ENCODE measurements at regions not wholly inside any gene's neighbourhood (a gene's known extent, or its start where the extent isn't known, plus 50 kb on each side); places are given as distances from the start of the nearest gene placed in this dataset.

- ChIA-PET CTCF (no interaction called here), POLR2A (interaction anchor here (0.7 kb wide), 1 partner anchor 210 kb away, joined by 3 read pairs; no protein-coding TSS in a partner anchor)
- Mint-ChIP-seq H3K4me1 (ENCODE audit: insufficient read depth, unreplicated experiment) (peaks cover 6% of the 10 kb centered on the region), H3K27ac (ENCODE audit: low read depth, unreplicated experiment) (no peak overlapping the region), H3K36me3 (ENCODE audit: insufficient read depth, unreplicated experiment) (no peaks in the 10 kb centered on the region), H3K4me3 (ENCODE audit: unreplicated experiment) (no peak overlapping the region), H3K27me3 (ENCODE audit: insufficient read depth, unreplicated experiment) (peaks cover 43% of the 10 kb centered on the region), H3K9me3 (ENCODE audit: unreplicated experiment) (no peaks in the 10 kb centered on the region)
- intact Hi-C loops (cut with micrococcal nuclease), result no loop called here
- no TSS peak for BruUV-seq (replicated peaks)
- no peak for DNase-seq (ENCODE audit: unreplicated experiment)
- TF ChIP-seq, protein P1, sequence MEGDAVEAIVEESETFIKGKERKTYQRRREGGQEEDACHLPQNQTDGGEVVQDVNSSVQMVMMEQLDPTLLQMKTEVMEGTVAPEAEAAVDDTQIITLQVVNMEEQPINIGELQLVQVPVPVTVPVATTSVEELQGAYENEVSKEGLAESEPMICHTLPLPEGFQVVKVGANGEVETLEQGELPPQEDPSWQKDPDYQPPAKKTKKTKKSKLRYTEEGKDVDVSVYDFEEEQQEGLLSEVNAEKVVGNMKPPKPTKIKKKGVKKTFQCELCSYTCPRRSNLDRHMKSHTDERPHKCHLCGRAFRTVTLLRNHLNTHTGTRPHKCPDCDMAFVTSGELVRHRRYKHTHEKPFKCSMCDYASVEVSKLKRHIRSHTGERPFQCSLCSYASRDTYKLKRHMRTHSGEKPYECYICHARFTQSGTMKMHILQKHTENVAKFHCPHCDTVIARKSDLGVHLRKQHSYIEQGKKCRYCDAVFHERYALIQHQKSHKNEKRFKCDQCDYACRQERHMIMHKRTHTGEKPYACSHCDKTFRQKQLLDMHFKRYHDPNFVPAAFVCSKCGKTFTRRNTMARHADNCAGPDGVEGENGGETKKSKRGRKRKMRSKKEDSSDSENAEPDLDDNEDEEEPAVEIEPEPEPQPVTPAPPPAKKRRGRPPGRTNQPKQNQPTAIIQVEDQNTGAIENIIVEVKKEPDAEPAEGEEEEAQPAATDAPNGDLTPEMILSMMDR (IDR thresholded peaks at IDR 0.05; ENCODE audit: unreplicated experiment), result no peak
Measured at GRCh38 chr10:78514459-78514858, 480.8 kb downstream of the RPS24 start.

DNA sequence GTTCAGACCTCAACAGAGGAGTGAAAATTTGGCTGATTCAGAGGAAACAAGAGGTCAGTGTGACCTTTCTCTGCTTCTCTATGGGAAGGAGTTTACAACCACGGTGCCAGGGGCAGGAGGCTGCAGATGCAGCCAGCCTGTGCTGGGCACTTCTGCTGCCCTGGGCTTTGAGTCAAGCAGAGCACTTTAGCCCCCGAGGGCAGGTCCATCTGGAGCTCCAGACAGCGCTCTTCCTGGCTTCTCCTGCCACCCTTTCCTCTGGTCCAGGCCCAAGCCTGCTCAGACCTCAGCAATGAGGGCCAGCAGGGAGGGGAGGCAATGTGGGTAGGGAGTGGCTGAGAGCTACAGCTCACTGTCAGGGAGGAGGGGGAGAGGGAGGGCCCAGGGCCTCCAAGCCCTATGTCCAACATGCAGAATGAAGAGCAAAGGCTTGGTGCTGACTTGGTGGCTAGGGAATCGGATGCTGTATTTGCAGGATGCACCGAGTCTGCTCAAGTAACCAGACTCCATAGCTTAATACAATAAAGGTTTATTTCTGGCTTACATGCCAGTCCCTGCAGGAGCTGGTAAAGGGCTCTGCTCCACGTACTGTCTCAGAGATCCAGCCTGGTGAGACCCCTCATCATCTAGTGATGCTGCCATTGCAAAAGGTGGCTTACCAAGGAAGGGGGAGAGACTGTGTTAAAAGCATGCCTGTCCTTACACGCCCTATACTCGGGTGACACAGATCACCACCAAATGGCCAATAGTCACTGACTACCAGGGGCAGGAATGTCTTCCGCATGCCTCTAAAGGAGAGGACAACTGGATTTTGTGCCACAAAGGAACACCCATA, 481.6 kb downstream of the RPS24 start:
- no TSS peak for BruUV-seq (replicated peaks)
- POLR2A ChIA-PET, result interaction anchor here (0.7 kb wide), 1 partner anchor 211 kb away, joined by 3 read pairs; no protein-coding TSS in a partner anchor
- Mint-ChIP-seq H3K9me3 (ENCODE audit: unreplicated experiment) (no peaks in the 10 kb centered on the region), H3K27ac (ENCODE audit: low read depth, unreplicated experiment) (no peak overlapping the region), H3K36me3 (ENCODE audit: insufficient read depth, unreplicated experiment) (no peaks in the 10 kb centered on the region), H3K4me1 (ENCODE audit: insufficient read depth, unreplicated experiment) (peaks cover 6% of the 10 kb centered on the region), H3K27me3 (ENCODE audit: insufficient read depth, unreplicated experiment) (peaks cover 39% of the 10 kb centered on the region), H3K4me3 (ENCODE audit: unreplicated experiment) (no peak overlapping the region)
- TF ChIP-seq, protein P1 (IDR thresholded peaks at IDR 0.05; ENCODE audit: unreplicated experiment), result no peak
- intact Hi-C loops (cut with micrococcal nuclease), result no loop called here
- no peak for DNase-seq (ENCODE audit: unreplicated experiment)
- CTCF ChIA-PET, result no interaction called here

GRCh38 chr10:78515873-78516153, 482.1 kb downstream of the RPS24 start:
- H3K36me3 Mint-ChIP-seq (ENCODE audit: insufficient read depth, unreplicated experiment), result no peaks in the 10 kb centered on the region
- ChIA-PET CTCF (interaction anchor here (0.8 kb wide), 1 partner anchor 20 kb away, joined by 6 read pairs; no protein-coding TSS in a partner anchor), POLR2A (no interaction called here)
- no peak overlapping the region for H3K27ac Mint-ChIP-seq (ENCODE audit: low read depth, unreplicated experiment)
- no peaks in the 10 kb centered on the region for H3K9me3 Mint-ChIP-seq (ENCODE audit: unreplicated experiment)
- TF ChIP-seq, protein P1 (IDR thresholded peaks at IDR 0.05; ENCODE audit: unreplicated experiment), result no peak
- no peak overlapping the region for H3K4me3 Mint-ChIP-seq (ENCODE audit: unreplicated experiment)
- peaks cover 33% of the 10 kb centered on the region for H3K27me3 Mint-ChIP-seq (ENCODE audit: insufficient read depth, unreplicated experiment)
- DNase-seq (ENCODE audit: unreplicated experiment), result no peak
- intact Hi-C loops (cut with micrococcal nuclease), result no loop called here
- peaks cover 6% of the 10 kb centered on the region for H3K4me1 Mint-ChIP-seq (ENCODE audit: insufficient read depth, unreplicated experiment)
- BruUV-seq (replicated peaks), result no TSS peak

- BruUV-seq (replicated peaks), result no TSS peak
- no peak overlapping the region for H3K27ac Mint-ChIP-seq (ENCODE audit: low read depth, unreplicated experiment)
- POLR2A ChIA-PET, result no interaction called here
- no peak overlapping the region for H3K4me3 Mint-ChIP-seq (ENCODE audit: unreplicated experiment)
- CTCF ChIA-PET, result interaction anchor here (0.8 kb wide), 1 partner anchor 20 kb away, joined by 6 read pairs; no protein-coding TSS in a partner anchor
- no peaks in the 10 kb centered on the region for H3K9me3 Mint-ChIP-seq (ENCODE audit: unreplicated experiment)
- DNase-seq (ENCODE audit: unreplicated experiment), result no peak
- intact Hi-C loops (cut with micrococcal nuclease), result no loop called here
- TF ChIP-seq, protein P1 (IDR thresholded peaks at IDR 0.05; ENCODE audit: unreplicated experiment), result no peak
- H3K36me3 Mint-ChIP-seq (ENCODE audit: insufficient read depth, unreplicated experiment), result no peaks in the 10 kb centered on the region
- peaks cover 6% of the 10 kb centered on the region for H3K4me1 Mint-ChIP-seq (ENCODE audit: insufficient read depth, unreplicated experiment)
- peaks cover 29% of the 10 kb centered on the region for H3K27me3 Mint-ChIP-seq (ENCODE audit: insufficient read depth, unreplicated experiment)
Measured at GRCh38 chr10:78516236-78516635, 482.6 kb downstream of the RPS24 start.

All from MCF 10A (cell line).